OCI-LY7 (cell line): ENCODE measurements at regions not wholly inside any gene's neighbourhood (a gene's known extent, or its start where the extent isn't known, plus 50 kb on each side); places are given as distances from the start of the nearest gene placed in this dataset.

Experiments
- BruUV-seq: library from RNA; stranded (reverse); fragments of 400-500 nt; replicated peaks from 2 replicates; lab custom pipeline; 2021; lab: Mats Ljungman, UMichigan
- CTCF ChIA-PET: fragments of 300-600 bp; sonication (Branson Sonifier 250); formaldehyde crosslinking; loops from one replicate; lab custom pipeline; 2022; ENCODE audit warnings: antibody characterized with exemption; ENCODE audit not compliant: unreplicated experiment; lab: Charles Lee
- POLR2A ChIA-PET: fragments of 300-600 bp; sonication (Branson Sonifier 250); formaldehyde crosslinking; loops from one replicate; lab custom pipeline; 2022; ENCODE audit warnings: antibody characterized with exemption; lab: Charles Lee
- DNase-seq: peaks from one replicate; pipeline ENCODE4 v3.0.0-alpha.2; 2015; ENCODE audit warnings: low spot score
- H2AFZ ChIP-seq: fragments of 200-600 bp; sonication (generic), shearing (Covaris generic); 2 replicates; pipeline ENCODE4 v1.6.1; 2014; ENCODE audit warnings: mild to moderate bottlenecking, antibody characterized with exemption, low read length, moderate library complexity
- H3K27ac ChIP-seq: fragments of 200-600 bp; sonication (generic); 2 replicates; pipeline ENCODE4 v1.5.1; 2014; ENCODE audit warnings: mixed run types, low read depth, mild to moderate bottlenecking, moderate library complexity, low read length, inconsistent platforms; ENCODE audit not compliant: poor library complexity, severe bottlenecking
- H3K36me3 ChIP-seq: fragments of 200-600 bp; sonication (generic); 2 replicates; pipeline ENCODE4 v1.6.1; 2014; ENCODE audit warnings: mild to moderate bottlenecking, antibody characterized with exemption, low read length, moderate library complexity, mixed read lengths; ENCODE audit not compliant: insufficient read depth
- H3K4me1 ChIP-seq: fragments of 200-600 bp; sonication (generic); 2 replicates; pipeline ENCODE4 v1.5.1; 2014; ENCODE audit warnings: mild to moderate bottlenecking, low read length; ENCODE audit not compliant: insufficient read depth, poor library complexity, severe bottlenecking
- H3K4me2 ChIP-seq: fragments of 200-600 bp; sonication (generic); 2 replicates; pipeline ENCODE4 v1.6.1; 2014; ENCODE audit warnings: mild to moderate bottlenecking, low read length
- H3K4me3 ChIP-seq: fragments of 200-600 bp; sonication (generic); 2 replicates; pipeline ENCODE4 v1.5.1; 2014; ENCODE audit warnings: mild to moderate bottlenecking, low read depth, low read length; ENCODE audit not compliant: poor library complexity, severe bottlenecking
- H3K79me2 ChIP-seq: fragments of 200-600 bp; sonication (generic); 2 replicates; pipeline ENCODE4 v1.6.1; 2016; ENCODE audit warnings: low read depth, mild to moderate bottlenecking, low read length, moderate library complexity, mixed read lengths; ENCODE audit not compliant: insufficient read depth
- H3K9me2 ChIP-seq: fragments of 200-600 bp; sonication (generic); 2 replicates; pipeline ENCODE4 v1.6.1; 2016; ENCODE audit warnings: mild to moderate bottlenecking, low read length, mixed read lengths; ENCODE audit not compliant: insufficient read depth
- H3K9me3 ChIP-seq: fragments of 200-600 bp; sonication (generic); 2 replicates; pipeline ENCODE4 v1.6.1; 2014; ENCODE audit warnings: mild to moderate bottlenecking, mixed run types, low read length, mixed read lengths
- H4K20me1 ChIP-seq: fragments of 200-600 bp; sonication (generic); 2 replicates; pipeline ENCODE4 v1.6.1; 2014; ENCODE audit warnings: mild to moderate bottlenecking, antibody characterized with exemption, low read length, moderate library complexity, mixed read lengths; ENCODE audit not compliant: insufficient read depth
- CTCF ChIP-seq: fragments of 200-600 bp; sonication (generic); conservative IDR thresholded peaks from 2 replicates; pipeline ENCODE4 v1.5.1; 2014; ENCODE audit warnings: mild to moderate bottlenecking, antibody characterized with exemption, low read length, moderate library complexity, mixed read lengths
- EZH2phosphoT487 ChIP-seq: fragments of 200-600 bp; sonication (generic); IDR thresholded peaks from 2 replicates; pipeline ENCODE4 v1.6.1; 2018; ENCODE audit warnings: low read depth, borderline replicate concordance, mild to moderate bottlenecking, mixed run types, antibody characterized with exemption, low read length, moderate library complexity, mixed read lengths
- intact Hi-C: fragments of 100-400 bp; cut with micrococcal nuclease; formaldehyde crosslinking; loops from one replicate; pipeline ENCODE4 v1.10.0; 2022; ENCODE audit not compliant: unreplicated experiment

GRCh38 chr10:128873411-128874054 lies 593.5 kb upstream of the MGMT start:
- H3K27ac ChIP-seq = no peak overlapping the region
- H4K20me1 ChIP-seq = no peaks in the 10 kb centered on the region
- H3K9me2 ChIP-seq = no peaks in the 10 kb centered on the region
- DNase-seq = no peak
- no TSS peak for BruUV-seq
- H3K4me3 ChIP-seq = no peak overlapping the region
- CTCF ChIA-PET = no interaction called here
- intact Hi-C loops = no loop called here
- H3K36me3 ChIP-seq = no peaks in the 10 kb centered on the region
- H3K79me2 ChIP-seq = no peaks in the 10 kb centered on the region
- POLR2A ChIA-PET = interaction anchor here (0.7 kb wide), 1 partner anchor 31 kb away, joined by 4 read pairs; no protein-coding TSS in a partner anchor
- no peaks in the 10 kb centered on the region for H3K9me3 ChIP-seq
- TF ChIP-seq EZH2phosphoT487 = no peak
- TF ChIP-seq CTCF = no peak
- H3K4me2 ChIP-seq = no peak overlapping the region
- no peaks in the 10 kb centered on the region for H3K4me1 ChIP-seq
- no peak overlapping the region for H2AFZ ChIP-seq

GRCh38 chr10:128874331-128874730 lies 592.7 kb upstream of the MGMT start:
- no peaks in the 10 kb centered on the region for H3K9me2 ChIP-seq
- H3K27ac ChIP-seq = no peak overlapping the region
- H3K4me3 ChIP-seq = no peak overlapping the region
- H3K36me3 ChIP-seq = no peaks in the 10 kb centered on the region
- no TSS peak for BruUV-seq
- no peaks in the 10 kb centered on the region for H3K9me3 ChIP-seq
- H3K4me1 ChIP-seq = no peaks in the 10 kb centered on the region
- no peak overlapping the region for H3K4me2 ChIP-seq
- ChIA-PET POLR2A (no interaction called here), CTCF (no interaction called here)
- H2AFZ ChIP-seq = no peak overlapping the region
- no peak for DNase-seq
- no peak for TF ChIP-seq CTCF
- no peak for TF ChIP-seq EZH2phosphoT487
- H3K79me2 ChIP-seq = no peaks in the 10 kb centered on the region
- no peaks in the 10 kb centered on the region for H4K20me1 ChIP-seq
- intact Hi-C loops = no loop called here

GRCh38 chr10:128875030-128875744 lies 591.9 kb upstream of the MGMT start:
- POLR2A ChIA-PET = no interaction called here
- CTCF ChIA-PET = no interaction called here
- no peaks in the 10 kb centered on the region for H3K79me2 ChIP-seq
- H3K9me3 ChIP-seq = no peaks in the 10 kb centered on the region
- H3K4me3 ChIP-seq = no peak overlapping the region
- no peak overlapping the region for H3K27ac ChIP-seq
- intact Hi-C loops = no loop called here
- TF ChIP-seq CTCF = no peak
- no peak for TF ChIP-seq EZH2phosphoT487
- BruUV-seq = no TSS peak
- DNase-seq = no peak
- H3K4me2 ChIP-seq = no peak overlapping the region
- H3K36me3 ChIP-seq = no peaks in the 10 kb centered on the region
- no peaks in the 10 kb centered on the region for H3K4me1 ChIP-seq
- no peaks in the 10 kb centered on the region for H3K9me2 ChIP-seq
- H4K20me1 ChIP-seq = no peaks in the 10 kb centered on the region
- H2AFZ ChIP-seq = no peak overlapping the region
